BE2C (cell line): ENCODE measurements at regions not wholly inside any gene's neighbourhood (a gene's known extent, or its start where the extent isn't known, plus 50 kb on each side); places are given as distances from the start of the nearest gene placed in this dataset.

ENCODE experiments used
- DNase-seq: peaks from one replicate; pipeline ENCODE4 v3.0.0-alpha.2; 2020
- H3K27me3 ChIP-seq: fragments of 250-450 bp; sonication (Bioruptor Pico); 2 replicates; pipeline ENCODE4 v1.5.1; 2020; ENCODE audit warnings: mild to moderate bottlenecking
- H3K36me3 ChIP-seq: fragments of 250-450 bp; sonication (Bioruptor Pico); 2 replicates; pipeline ENCODE4 v1.5.1; 2020; ENCODE audit warnings: mild to moderate bottlenecking
- H3K4me1 ChIP-seq: fragments of 250-450 bp; sonication (Bioruptor Pico); 2 replicates; pipeline ENCODE4 v1.5.1; 2020
- H3K4me3 ChIP-seq: 2 replicates; pipeline ENCODE4 v1.5.1; 2011; ENCODE audit warnings: low read depth, low read length
- H3K9me3 ChIP-seq: fragments of 250-450 bp; sonication (Bioruptor Pico); 2 replicates; pipeline ENCODE4 v1.5.1; 2020
- CTCF ChIP-seq: IDR thresholded peaks from 2 replicates; pipeline ENCODE4 v1.5.1; 2012; ENCODE audit warnings: mild to moderate bottlenecking, low read depth, low read length

- Histone ChIP-seq H3K27me3 (no peaks in the 10 kb centered on the region), H3K4me1 (no peaks in the 10 kb centered on the region), H3K36me3 (no peaks in the 10 kb centered on the region), H3K4me3 (no peak overlapping the region), H3K9me3 (no peaks in the 10 kb centered on the region)
- no peak for TF ChIP-seq CTCF
- no peak for DNase-seq
Observed at GRCh38 chr3:25155652-25156471, 272.2 kb upstream of the RARB start.

- no peak for TF ChIP-seq CTCF
- Histone ChIP-seq H3K4me3 (no peak overlapping the region), H3K27me3 (no peaks in the 10 kb centered on the region), H3K4me1 (no peaks in the 10 kb centered on the region), H3K36me3 (no peaks in the 10 kb centered on the region), H3K9me3 (no peaks in the 10 kb centered on the region)
- no peak for DNase-seq
Observed at GRCh38 chr3:25156626-25157025, 271.4 kb upstream of the RARB start.

GRCh38 chr3:25165306-25165705 lies 262.8 kb upstream of the RARB start:
- H3K36me3 ChIP-seq, result no peaks in the 10 kb centered on the region
- no peaks in the 10 kb centered on the region for H3K9me3 ChIP-seq
- TF ChIP-seq CTCF, result no peak
- H3K4me1 ChIP-seq, result no peaks in the 10 kb centered on the region
- DNase-seq, result no peak
- H3K27me3 ChIP-seq, result no peaks in the 10 kb centered on the region
- H3K4me3 ChIP-seq, result no peak overlapping the region

- no peak for TF ChIP-seq CTCF
- no peaks in the 10 kb centered on the region for H3K9me3 ChIP-seq
- no peak overlapping the region for H3K4me3 ChIP-seq
- no peaks in the 10 kb centered on the region for H3K36me3 ChIP-seq
- no peaks in the 10 kb centered on the region for H3K27me3 ChIP-seq
- H3K4me1 ChIP-seq, result no peaks in the 10 kb centered on the region
- DNase-seq, result no peak
Observed at GRCh38 chr3:25166016-25166415, 262.0 kb upstream of the RARB start.

- Histone ChIP-seq H3K4me1 (no peaks in the 10 kb centered on the region), H3K9me3 (no peaks in the 10 kb centered on the region), H3K27me3 (no peaks in the 10 kb centered on the region), H3K36me3 (no peaks in the 10 kb centered on the region), H3K4me3 (no peak overlapping the region)
- TF ChIP-seq CTCF, result no peak
- DNase-seq, result no peak
Observed at GRCh38 chr3:25169151-25169550, 258.9 kb upstream of the RARB start.

- DNase-seq, result no peak
- no peaks in the 10 kb centered on the region for H3K27me3 ChIP-seq
- no peak for TF ChIP-seq CTCF
- no peaks in the 10 kb centered on the region for H3K4me1 ChIP-seq
- H3K36me3 ChIP-seq, result no peaks in the 10 kb centered on the region
- no peaks in the 10 kb centered on the region for H3K9me3 ChIP-seq
- H3K4me3 ChIP-seq, result no peak overlapping the region
Observed at GRCh38 chr3:25170021-25170420, 258.0 kb upstream of the RARB start.
